ENCODE measurements at regions not wholly inside any gene's neighbourhood (a gene's known extent, or its start where the extent isn't known, plus 50 kb on each side); places are given as distances from the start of the nearest gene placed in this dataset.

- Mint-ChIP-seq H3K4me1 (peaks cover 5% of the 10 kb centered on the region), H3K27me3 (peaks cover 35% of the 10 kb centered on the region), H3K4me3 (no peak overlapping the region), H3K27ac (no peak overlapping the region), H3K9me3 (no peaks in the 10 kb centered on the region), H3K36me3 (ENCODE audit: low read depth) (no peaks in the 10 kb centered on the region)
- no peak for ATAC-seq
- no peak for DNase-seq
Measured at GRCh38 chr16:56140645-56141044, 50.6 kb upstream of the GNAO1 start.

DNA sequence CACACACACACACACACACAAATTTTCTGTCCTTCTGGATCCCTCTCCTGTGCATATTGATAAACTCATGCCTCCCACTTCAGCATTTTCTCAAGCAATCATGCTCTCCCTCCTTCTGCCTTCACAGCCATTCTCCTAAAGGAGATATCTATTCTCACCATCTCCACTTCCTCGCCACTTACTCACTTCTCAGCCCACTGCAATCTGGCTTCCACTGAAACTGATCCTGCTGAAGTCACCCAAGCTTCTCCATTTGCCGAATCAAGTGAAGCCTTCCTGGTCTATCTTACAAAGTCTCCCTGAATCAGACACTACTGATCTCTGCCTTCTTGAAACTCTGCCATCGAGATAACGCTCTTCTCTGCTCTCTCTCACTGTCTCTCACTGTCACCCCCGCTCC is 54.0 kb upstream of the GNAO1 start:
- Mint-ChIP-seq H3K9me3 (no peaks in the 10 kb centered on the region), H3K4me1 (peaks cover 5% of the 10 kb centered on the region), H3K27ac (no peak overlapping the region), H3K27me3 (peaks cover 21% of the 10 kb centered on the region), H3K36me3 (ENCODE audit: low read depth) (no peaks in the 10 kb centered on the region), H3K4me3 (no peak overlapping the region)
- peak; percentile 15 for ATAC-seq
- no peak for DNase-seq

- H3K27ac Mint-ChIP-seq = no peak overlapping the region
- peaks cover 27% of the 10 kb centered on the region for H3K27me3 Mint-ChIP-seq
- no peak overlapping the region for H3K4me3 Mint-ChIP-seq
- no peaks in the 10 kb centered on the region for H3K36me3 Mint-ChIP-seq (ENCODE audit: low read depth)
- H3K9me3 Mint-ChIP-seq = no peaks in the 10 kb centered on the region
- no peak for DNase-seq
- H3K4me1 Mint-ChIP-seq = peaks cover 5% of the 10 kb centered on the region
- ATAC-seq = no peak
Measured at GRCh38 chr16:56136256-56136655, 55.0 kb upstream of the GNAO1 start.

DNA sequence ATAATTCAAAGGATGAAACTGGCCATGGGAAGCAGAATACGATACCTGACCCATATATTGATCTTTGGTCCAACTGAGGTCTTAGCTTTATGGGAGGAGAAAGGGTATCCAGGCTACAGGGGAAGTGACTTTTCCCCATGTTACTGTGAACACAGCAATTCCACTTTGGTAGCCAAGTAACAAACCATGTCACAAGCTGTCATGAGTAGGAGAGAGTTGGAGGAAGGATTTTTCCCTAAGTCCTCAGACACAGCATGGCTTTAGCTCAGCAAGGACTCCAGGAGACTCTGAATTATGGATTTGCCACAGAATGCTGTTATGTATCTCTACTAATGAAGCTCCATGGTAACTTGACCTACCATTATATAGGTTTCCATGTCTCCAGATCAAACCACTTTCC is 56.5 kb upstream of the GNAO1 start:
- no peaks in the 10 kb centered on the region for H3K9me3 Mint-ChIP-seq
- peaks cover 5% of the 10 kb centered on the region for H3K4me1 Mint-ChIP-seq
- H3K36me3 Mint-ChIP-seq (ENCODE audit: low read depth) = no peaks in the 10 kb centered on the region
- peaks cover 34% of the 10 kb centered on the region for H3K27me3 Mint-ChIP-seq
- H3K27ac Mint-ChIP-seq = no peak overlapping the region
- ATAC-seq (no peak), DNase-seq (no peak)
- no peak overlapping the region for H3K4me3 Mint-ChIP-seq

- Mint-ChIP-seq H3K27me3 (peaks cover 33% of the 10 kb centered on the region), H3K4me1 (peaks cover 1% of the 10 kb centered on the region), H3K36me3 (ENCODE audit: low read depth) (no peaks in the 10 kb centered on the region), H3K27ac (no peak overlapping the region), H3K4me3 (no peak overlapping the region), H3K9me3 (no peaks in the 10 kb centered on the region)
- ATAC-seq (no peak), DNase-seq (no peak)
Measured at GRCh38 chr16:56125922-56126321, 65.4 kb upstream of the GNAO1 start.

DNA sequence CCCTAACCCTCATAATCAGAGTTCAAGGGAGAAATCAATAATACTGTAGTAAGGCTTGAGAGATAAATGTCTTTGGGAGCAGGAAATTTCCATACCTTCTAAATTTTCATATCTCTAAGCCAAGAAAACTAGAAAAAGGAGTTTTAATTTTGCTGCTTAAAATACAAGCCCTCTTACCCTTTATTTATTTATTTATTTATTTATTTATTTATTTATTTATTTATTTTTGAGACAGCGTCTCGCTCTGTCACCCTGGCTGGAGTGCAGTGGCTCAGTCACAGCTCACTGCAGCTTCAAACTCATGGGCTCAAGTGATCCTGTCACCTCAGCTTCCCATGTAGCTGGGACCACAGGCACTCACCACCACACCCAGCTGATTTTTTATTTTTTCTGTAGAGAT is 69.0 kb upstream of the GNAO1 start:
- no peak for DNase-seq
- no peak overlapping the region for H3K27ac Mint-ChIP-seq
- no peak for ATAC-seq
- no peaks in the 10 kb centered on the region for H3K9me3 Mint-ChIP-seq
- H3K27me3 Mint-ChIP-seq = peaks cover 21% of the 10 kb centered on the region
- H3K4me1 Mint-ChIP-seq = peaks cover 9% of the 10 kb centered on the region
- no peaks in the 10 kb centered on the region for H3K36me3 Mint-ChIP-seq (ENCODE audit: low read depth)
- H3K4me3 Mint-ChIP-seq = no peak overlapping the region

DNA sequence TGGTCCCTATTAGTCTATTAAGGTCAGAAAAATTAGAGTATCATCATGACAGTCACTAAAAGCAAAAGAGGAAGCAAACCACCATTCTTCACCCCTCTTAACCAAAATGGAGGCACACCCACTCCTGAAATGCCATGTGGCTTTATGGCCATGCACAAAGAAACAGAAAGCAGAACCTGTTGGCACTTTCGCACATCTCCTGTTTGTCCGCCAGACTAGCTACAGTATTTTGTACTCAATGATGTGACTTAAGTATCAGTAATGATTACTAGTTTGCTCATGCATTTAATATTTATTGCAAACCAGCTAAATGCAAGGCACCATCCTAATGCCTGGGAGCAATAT is 70.2 kb upstream of the GNAO1 start:
- DNase-seq = no peak
- peaks cover 24% of the 10 kb centered on the region for H3K27me3 Mint-ChIP-seq

DNA sequence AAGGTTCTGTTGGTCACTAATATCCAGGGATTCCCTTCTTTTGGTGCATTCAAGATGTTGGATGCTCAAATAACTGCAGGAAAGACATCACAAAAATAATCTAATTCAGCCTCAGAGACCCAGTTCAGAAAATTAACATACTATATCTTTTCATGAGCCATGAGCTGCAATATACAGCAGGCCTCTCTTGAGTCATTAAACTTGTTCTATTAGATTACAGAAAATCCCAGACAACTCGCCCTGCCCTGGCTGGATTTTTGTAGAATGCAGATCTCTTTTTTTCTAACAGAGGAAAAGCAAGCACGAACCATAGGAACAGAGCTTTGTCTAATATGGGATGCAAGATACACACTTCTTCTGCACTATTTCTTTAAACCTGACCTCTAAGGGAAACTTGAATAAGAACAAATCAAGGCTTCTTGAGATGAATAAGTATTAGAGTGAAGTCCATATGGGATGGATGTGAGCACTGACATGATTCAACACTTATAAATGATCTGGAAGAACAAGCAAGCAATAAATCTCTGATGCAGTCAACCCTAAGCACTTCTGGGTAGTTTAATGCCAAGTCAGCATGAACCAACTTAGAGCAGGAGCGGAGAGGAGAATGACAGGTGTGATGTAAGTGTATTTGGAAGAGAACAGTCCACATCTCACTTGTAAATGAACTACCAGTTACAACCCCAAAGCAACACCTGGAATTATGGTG is 70.7 kb upstream of the GNAO1 start:
- Mint-ChIP-seq H3K27me3 (peaks cover 26% of the 10 kb centered on the region), H3K4me1 (peaks cover 9% of the 10 kb centered on the region), H3K27ac (no peak overlapping the region), H3K36me3 (ENCODE audit: low read depth) (no peaks in the 10 kb centered on the region), H3K9me3 (no peaks in the 10 kb centered on the region), H3K4me3 (no peak overlapping the region)
- ATAC-seq (no peak), DNase-seq (no peak)

More for the DNA sequence above, 70.2 kb upstream of the GNAO1 start:
- H3K9me3 Mint-ChIP-seq = no peaks in the 10 kb centered on the region
- no peak overlapping the region for H3K4me3 Mint-ChIP-seq
- no peak overlapping the region for H3K27ac Mint-ChIP-seq
- no peak for ATAC-seq
- peaks cover 9% of the 10 kb centered on the region for H3K4me1 Mint-ChIP-seq
- no peaks in the 10 kb centered on the region for H3K36me3 Mint-ChIP-seq (ENCODE audit: low read depth)

DNA sequence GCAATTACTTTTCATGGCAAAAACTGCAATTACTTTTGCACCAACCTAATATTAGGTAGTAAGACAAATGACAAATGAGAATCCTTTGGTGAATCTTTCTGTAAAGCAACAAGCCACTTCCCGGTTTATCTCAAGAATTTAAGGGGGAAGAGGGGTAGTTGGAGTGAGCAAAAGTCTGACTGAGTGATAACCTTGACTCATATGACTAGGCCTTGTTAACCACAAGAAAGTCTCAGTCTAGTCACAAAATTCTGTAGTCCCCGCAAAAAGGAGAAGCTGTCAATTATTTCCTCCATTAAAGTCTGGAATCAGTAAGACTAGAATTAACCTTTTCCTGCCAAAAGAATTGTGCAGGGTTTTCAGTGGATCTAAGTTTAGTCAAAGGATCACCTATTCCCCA is 72.2 kb upstream of the GNAO1 start:
- H3K4me3 Mint-ChIP-seq = no peak overlapping the region
- DNase-seq (no peak), ATAC-seq (peak; percentile 72)
- no peaks in the 10 kb centered on the region for H3K9me3 Mint-ChIP-seq
- peaks cover 9% of the 10 kb centered on the region for H3K4me1 Mint-ChIP-seq
- H3K36me3 Mint-ChIP-seq (ENCODE audit: low read depth) = no peaks in the 10 kb centered on the region
- no peak overlapping the region for H3K27ac Mint-ChIP-seq
- H3K27me3 Mint-ChIP-seq = peaks cover 18% of the 10 kb centered on the region

DNA sequence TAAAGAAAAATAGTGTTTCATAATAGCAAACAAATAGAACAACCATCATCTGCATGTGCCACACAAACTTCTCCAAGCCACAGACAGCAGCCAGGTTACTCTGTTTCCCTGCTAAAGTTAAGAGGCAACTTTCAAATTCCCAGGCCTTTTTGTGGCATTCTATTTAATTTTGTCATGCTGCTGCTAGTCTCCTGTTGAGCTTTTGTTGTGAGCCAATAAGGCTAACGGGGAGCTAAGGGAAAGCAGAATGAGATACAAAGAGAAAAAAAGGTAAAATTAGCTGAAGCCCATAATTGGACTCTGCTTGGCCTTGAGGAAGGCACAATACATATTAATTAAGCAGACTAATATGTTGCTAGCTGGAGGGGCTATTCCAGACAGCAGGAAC is 74.7 kb upstream of the GNAO1 start:
- Mint-ChIP-seq H3K36me3 (ENCODE audit: low read depth) (no peaks in the 10 kb centered on the region), H3K9me3 (no peaks in the 10 kb centered on the region), H3K27ac (no peak overlapping the region), H3K27me3 (peaks cover 7% of the 10 kb centered on the region), H3K4me1 (peaks cover 9% of the 10 kb centered on the region), H3K4me3 (no peak overlapping the region)
- ATAC-seq (no peak), DNase-seq (no peak)

DNA sequence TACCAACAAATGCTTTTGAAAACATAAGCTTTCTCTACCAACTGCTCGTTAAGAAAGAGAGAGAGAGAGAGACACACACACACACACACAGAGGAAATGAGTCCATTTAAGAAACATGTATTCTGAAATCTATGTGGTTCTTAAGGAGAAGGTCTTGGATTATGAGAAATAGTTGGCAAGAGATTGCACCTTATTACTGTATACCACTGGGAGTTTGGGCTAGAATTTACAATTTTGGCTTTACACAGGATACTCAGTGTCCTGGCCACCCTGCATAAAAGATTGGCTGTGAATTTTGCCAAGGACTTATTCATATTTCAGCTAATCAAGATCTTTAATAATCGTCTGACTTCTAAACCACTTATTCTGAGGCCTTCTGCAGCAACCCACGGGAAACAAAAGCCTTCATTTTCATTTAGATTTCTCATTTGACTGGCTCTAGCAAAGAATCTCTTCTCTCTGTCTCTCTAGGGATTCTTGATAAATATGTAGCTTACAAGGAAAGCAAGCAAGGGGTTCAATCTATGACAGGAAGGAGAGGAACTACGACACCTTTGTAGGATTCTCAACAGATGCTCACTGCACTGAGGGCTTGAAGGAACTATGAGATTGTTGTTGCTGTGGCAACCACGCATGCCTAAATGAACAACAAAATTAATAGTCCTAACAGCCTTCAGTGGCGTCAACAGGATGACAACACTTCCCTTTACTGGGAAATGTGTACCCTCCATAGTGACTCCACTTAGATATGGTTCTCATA is 75.3 kb upstream of the GNAO1 start:
- H3K4me1 Mint-ChIP-seq = peaks cover 9% of the 10 kb centered on the region
- no peaks in the 10 kb centered on the region for H3K9me3 Mint-ChIP-seq
- peaks cover 7% of the 10 kb centered on the region for H3K27me3 Mint-ChIP-seq
- DNase-seq = no peak
- ATAC-seq = no peak
- no peaks in the 10 kb centered on the region for H3K36me3 Mint-ChIP-seq (ENCODE audit: low read depth)
- no peak overlapping the region for H3K4me3 Mint-ChIP-seq
- no peak overlapping the region for H3K27ac Mint-ChIP-seq

DNA sequence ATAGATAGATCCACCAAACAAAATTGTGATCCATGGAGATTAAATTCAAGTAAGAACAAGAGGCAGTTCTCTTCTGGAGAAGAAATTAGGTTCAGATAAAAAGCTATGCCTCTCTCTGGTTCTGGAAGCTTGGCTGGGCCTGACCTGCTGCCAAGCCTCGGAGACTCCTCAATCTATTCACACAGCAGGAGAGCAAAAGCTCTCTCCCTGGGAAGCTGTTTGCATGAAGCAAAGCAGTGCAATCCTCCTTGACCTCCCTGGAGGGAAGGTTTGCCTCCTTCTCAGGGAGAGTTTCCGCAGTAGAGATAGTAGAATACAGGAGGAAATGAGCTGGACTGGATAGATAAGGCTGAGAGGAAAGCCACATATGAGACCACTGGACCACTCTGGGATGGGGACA is 78.1 kb upstream of the GNAO1 start:
- DNase-seq (no peak), ATAC-seq (no peak)
- Mint-ChIP-seq H3K36me3 (ENCODE audit: low read depth) (no peaks in the 10 kb centered on the region), H3K9me3 (no peaks in the 10 kb centered on the region), H3K27me3 (peaks cover 7% of the 10 kb centered on the region), H3K27ac (no peak overlapping the region), H3K4me1 (no peaks in the 10 kb centered on the region), H3K4me3 (no peak overlapping the region)

DNA sequence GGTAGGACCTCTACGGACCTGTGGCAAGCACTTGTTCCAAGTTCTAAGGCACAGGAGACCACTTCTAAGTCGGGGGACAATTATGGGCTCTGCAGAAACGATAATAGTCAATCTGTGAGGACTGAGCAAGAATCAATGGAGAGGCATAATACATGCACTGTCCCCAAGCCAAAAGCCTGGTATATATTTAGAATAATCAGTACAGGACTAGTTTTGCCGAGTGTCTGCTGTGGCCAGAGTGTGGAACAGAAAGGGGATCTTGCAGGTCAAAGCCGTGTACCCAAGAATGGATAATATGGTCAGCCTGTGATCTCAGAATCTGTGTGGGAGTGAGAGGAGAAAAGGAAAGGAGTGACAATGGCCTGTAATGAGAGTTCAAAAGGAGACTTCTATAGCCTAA is 80.2 kb upstream of the GNAO1 start:
- H3K4me3 Mint-ChIP-seq = no peak overlapping the region
- no peak for ATAC-seq
- H3K36me3 Mint-ChIP-seq (ENCODE audit: low read depth) = no peaks in the 10 kb centered on the region
- DNase-seq = no peak
- H3K4me1 Mint-ChIP-seq = no peaks in the 10 kb centered on the region
- no peaks in the 10 kb centered on the region for H3K9me3 Mint-ChIP-seq
- no peak overlapping the region for H3K27ac Mint-ChIP-seq
- peaks cover 5% of the 10 kb centered on the region for H3K27me3 Mint-ChIP-seq

GRCh38 chr16:56109994-56110393 is 81.3 kb upstream of the GNAO1 start:
- Mint-ChIP-seq H3K9me3 (no peaks in the 10 kb centered on the region), H3K27ac (no peak overlapping the region), H3K4me3 (no peak overlapping the region), H3K4me1 (no peaks in the 10 kb centered on the region), H3K36me3 (ENCODE audit: low read depth) (no peaks in the 10 kb centered on the region), H3K27me3 (peaks cover 4% of the 10 kb centered on the region)
- ATAC-seq (no peak), DNase-seq (no peak)

DNA sequence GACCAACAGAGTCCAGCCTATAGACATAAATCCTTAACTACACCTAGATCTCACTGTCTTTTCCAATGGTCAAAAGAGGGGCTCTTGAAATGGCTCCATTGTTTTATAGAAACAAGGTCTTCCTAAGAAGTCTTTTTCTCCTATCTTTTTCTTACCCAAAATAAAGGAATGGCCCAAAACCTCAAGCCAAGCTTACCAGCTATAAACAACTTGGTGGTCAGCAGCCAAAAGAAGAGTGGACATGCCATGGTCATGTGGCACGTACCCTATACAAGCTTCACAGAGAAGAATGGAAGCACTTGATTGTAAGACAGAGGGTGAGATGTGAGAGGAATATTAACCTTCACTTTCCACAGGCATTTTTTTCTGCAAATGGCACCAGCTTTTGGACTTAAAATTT is 82.1 kb upstream of the GNAO1 start:
- Mint-ChIP-seq H3K27ac (no peak overlapping the region), H3K4me1 (no peaks in the 10 kb centered on the region), H3K4me3 (no peak overlapping the region), H3K9me3 (no peaks in the 10 kb centered on the region), H3K36me3 (ENCODE audit: low read depth) (no peaks in the 10 kb centered on the region), H3K27me3 (peaks cover 5% of the 10 kb centered on the region)
- ATAC-seq = no peak
- DNase-seq = no peak
